MM.1S (cell line): ENCODE measurements at regions not wholly inside any gene's neighbourhood (a gene's known extent, or its start where the extent isn't known, plus 50 kb on each side); places are given as distances from the start of the nearest gene placed in this dataset.

ENCODE experiments used
- DNase-seq: peaks from one replicate; pipeline ENCODE4 v3.0.0-alpha.2; 2015
- H2AFZ ChIP-seq: fragments of 300-600 bp; sonication (generic); 2 replicates; pipeline ENCODE4 v1.6.0; 2016; ENCODE audit warnings: antibody characterized with exemption, low read length
- H3F3A ChIP-seq: fragments of 300-600 bp; sonication (generic); 2 replicates; pipeline ENCODE4 v1.6.1; 2016; ENCODE audit warnings: mild to moderate bottlenecking, antibody characterized with exemption, low read length, moderate library complexity, mixed read lengths; ENCODE audit not compliant: insufficient read depth
- H3K27ac ChIP-seq: fragments of 300-600 bp; sonication (generic); 2 replicates; pipeline ENCODE4 v1.5.1; 2016; ENCODE audit warnings: mild to moderate bottlenecking, low read length
- H3K27me3 ChIP-seq: fragments of 300-600 bp; sonication (generic); replicated peaks from 2 replicates; pipeline ENCODE4 v1.6.0; 2016; ENCODE audit warnings: low read length; ENCODE audit not compliant: insufficient read depth
- H3K36me3 ChIP-seq: fragments of 300-600 bp; sonication (generic); replicated peaks from 2 replicates; pipeline ENCODE4 v1.6.1; 2016; ENCODE audit warnings: mild to moderate bottlenecking, low read length, mixed read lengths; ENCODE audit not compliant: insufficient read depth
- H3K4me1 ChIP-seq: fragments of 300-600 bp; sonication (generic); 2 replicates; pipeline ENCODE4 v1.6.1; 2016; ENCODE audit warnings: low read length, mixed read lengths
- H3K4me2 ChIP-seq: fragments of 300-600 bp; sonication (generic); 2 replicates; pipeline ENCODE4 v1.6.0; 2016; ENCODE audit warnings: low read depth, low read length
- H3K4me3 ChIP-seq: fragments of 300-600 bp; sonication (generic); 2 replicates; pipeline ENCODE4 v1.5.1; 2016; ENCODE audit warnings: low read length, mixed read lengths
- H3K79me2 ChIP-seq: fragments of 300-600 bp; sonication (generic); 2 replicates; pipeline ENCODE4 v1.6.1; 2016; ENCODE audit warnings: mixed run types, low read length, mixed read lengths
- H3K9ac ChIP-seq: fragments of 300-600 bp; sonication (generic); 2 replicates; pipeline ENCODE4 v1.6.1; 2016; ENCODE audit warnings: low read length, mixed read lengths
- H3K9me2 ChIP-seq: fragments of 300-600 bp; sonication (generic); replicated peaks from 2 replicates; pipeline ENCODE4 v1.6.1; 2016; ENCODE audit warnings: mild to moderate bottlenecking, low read length, mixed read lengths; ENCODE audit not compliant: insufficient read depth
- H3K9me3 ChIP-seq: fragments of 300-600 bp; sonication (generic); replicated peaks from 2 replicates; pipeline ENCODE4 v1.6.1; 2016; ENCODE audit warnings: mild to moderate bottlenecking, low read length, mixed read lengths; ENCODE audit not compliant: insufficient read depth
- H4K20me1 ChIP-seq: fragments of 300-600 bp; sonication (generic); 2 replicates; pipeline ENCODE4 v1.6.1; 2016; ENCODE audit warnings: mild to moderate bottlenecking, low read length, moderate library complexity, mixed read lengths; ENCODE audit not compliant: insufficient read depth
- EZH2 ChIP-seq: fragments of 300-600 bp; sonication (generic); optimal IDR thresholded peaks from 2 replicates; pipeline ENCODE3; 2017; ENCODE audit warnings: low read depth, mild to moderate bottlenecking, antibody characterized with exemption, low read length, mixed read lengths
- EZH2phosphoT487 ChIP-seq: fragments of 300-600 bp; sonication (generic); IDR thresholded peaks from 2 replicates; pipeline ENCODE4 v1.6.1; 2018; ENCODE audit warnings: antibody characterized with exemption, low read length
- TF ChIP-seq, protein P1 (sequence below): fragments of 300-600 bp; sonication (generic); IDR thresholded peaks from 2 replicates; pipeline ENCODE4 v1.5.1; 2016; ENCODE audit warnings: antibody characterized with exemption, low read length, mixed read lengths

DNA sequence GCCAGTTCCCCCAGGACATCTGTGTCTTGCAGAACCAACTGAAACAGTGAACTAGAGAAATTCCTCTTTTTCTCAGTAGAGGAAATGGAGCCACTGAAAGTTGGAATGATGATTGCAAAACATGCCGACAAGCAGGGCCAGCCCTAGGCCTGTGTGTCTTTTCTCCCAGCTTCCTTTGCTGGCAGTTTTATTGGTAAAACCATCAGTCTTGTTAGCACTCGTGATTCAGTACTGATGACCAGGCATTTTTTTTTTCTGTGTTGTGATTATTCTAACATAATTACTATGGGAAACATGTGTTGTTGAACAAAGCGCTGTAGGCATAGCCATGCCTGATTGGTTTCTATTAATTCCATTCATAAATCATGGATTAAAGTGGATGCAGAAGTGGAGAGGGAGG, 620.7 kb downstream of the AACS start:
- Histone ChIP-seq H3K4me2 (no peak overlapping the region), H3K9me3 (no peaks in the 10 kb centered on the region), H4K20me1 (no peaks in the 10 kb centered on the region), H3K27me3 (no peaks in the 10 kb centered on the region), H3K4me1 (no peaks in the 10 kb centered on the region), H3K27ac (no peak overlapping the region), H3K9ac (no peak overlapping the region), H3K9me2 (no peaks in the 10 kb centered on the region), H2AFZ (no peak overlapping the region), H3K79me2 (no peaks in the 10 kb centered on the region), H3F3A (no peaks in the 10 kb centered on the region), H3K36me3 (no peaks in the 10 kb centered on the region), H3K4me3 (no peak overlapping the region)
- TF ChIP-seq EZH2, result no peak
- no peak for DNase-seq

DNA sequence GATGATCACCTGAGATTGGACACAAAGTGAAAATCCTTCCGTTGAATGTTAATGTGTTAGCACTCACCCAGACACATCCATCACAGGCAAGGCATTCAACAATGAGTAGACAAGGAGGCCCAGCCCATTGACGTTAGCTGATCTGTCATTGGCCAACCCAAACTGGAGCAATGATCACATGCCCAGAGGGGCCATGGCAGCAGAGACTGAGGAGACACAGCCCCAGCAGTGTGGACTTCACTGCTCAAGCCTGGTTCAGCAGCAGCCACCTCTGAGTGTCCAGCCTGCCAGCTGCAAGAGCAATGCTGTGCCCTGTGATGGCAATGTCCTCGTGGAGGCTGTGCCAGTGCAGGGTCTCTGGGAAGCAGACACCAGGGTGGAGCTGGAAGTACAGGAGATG, 622.2 kb downstream of the AACS start:
- Histone ChIP-seq H4K20me1 (no peaks in the 10 kb centered on the region), H3K9ac (no peak overlapping the region), H3K9me3 (no peaks in the 10 kb centered on the region), H3K4me2 (no peak overlapping the region), H3K36me3 (no peaks in the 10 kb centered on the region), H3K4me3 (no peak overlapping the region), H3K79me2 (no peaks in the 10 kb centered on the region), H3K4me1 (no peaks in the 10 kb centered on the region), H2AFZ (no peak overlapping the region), H3K9me2 (no peaks in the 10 kb centered on the region), H3K27me3 (no peaks in the 10 kb centered on the region), H3F3A (no peaks in the 10 kb centered on the region), H3K27ac (no peak overlapping the region)
- TF ChIP-seq EZH2, result no peak
- TF ChIP-seq, protein P1, sequence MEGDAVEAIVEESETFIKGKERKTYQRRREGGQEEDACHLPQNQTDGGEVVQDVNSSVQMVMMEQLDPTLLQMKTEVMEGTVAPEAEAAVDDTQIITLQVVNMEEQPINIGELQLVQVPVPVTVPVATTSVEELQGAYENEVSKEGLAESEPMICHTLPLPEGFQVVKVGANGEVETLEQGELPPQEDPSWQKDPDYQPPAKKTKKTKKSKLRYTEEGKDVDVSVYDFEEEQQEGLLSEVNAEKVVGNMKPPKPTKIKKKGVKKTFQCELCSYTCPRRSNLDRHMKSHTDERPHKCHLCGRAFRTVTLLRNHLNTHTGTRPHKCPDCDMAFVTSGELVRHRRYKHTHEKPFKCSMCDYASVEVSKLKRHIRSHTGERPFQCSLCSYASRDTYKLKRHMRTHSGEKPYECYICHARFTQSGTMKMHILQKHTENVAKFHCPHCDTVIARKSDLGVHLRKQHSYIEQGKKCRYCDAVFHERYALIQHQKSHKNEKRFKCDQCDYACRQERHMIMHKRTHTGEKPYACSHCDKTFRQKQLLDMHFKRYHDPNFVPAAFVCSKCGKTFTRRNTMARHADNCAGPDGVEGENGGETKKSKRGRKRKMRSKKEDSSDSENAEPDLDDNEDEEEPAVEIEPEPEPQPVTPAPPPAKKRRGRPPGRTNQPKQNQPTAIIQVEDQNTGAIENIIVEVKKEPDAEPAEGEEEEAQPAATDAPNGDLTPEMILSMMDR, result no peak
- TF ChIP-seq EZH2phosphoT487, result no peak
- DNase-seq, result no peak

DNA sequence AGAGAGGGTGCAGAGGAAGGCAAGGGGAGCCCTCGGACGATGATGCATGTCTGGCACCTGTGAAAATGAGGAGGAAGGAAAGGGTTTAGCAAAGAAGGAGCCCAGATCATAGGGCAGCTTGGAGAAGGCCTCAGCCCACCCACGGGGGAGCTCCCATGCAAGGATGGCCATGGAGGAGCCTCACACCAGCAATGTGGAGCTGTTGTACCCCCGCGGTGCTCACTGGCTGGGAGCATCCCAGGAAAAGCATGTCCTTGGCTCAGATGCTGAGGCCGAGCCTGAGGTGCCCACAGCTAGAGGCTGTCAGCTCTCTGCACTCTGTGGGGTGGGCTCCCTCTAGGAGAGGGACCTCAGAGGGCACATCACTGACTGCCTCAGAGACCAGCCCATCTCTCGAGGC, 622.6 kb downstream of the AACS start:
- Histone ChIP-seq H3K9me3 (no peaks in the 10 kb centered on the region), H3K9me2 (no peaks in the 10 kb centered on the region), H3K36me3 (no peaks in the 10 kb centered on the region), H3K27me3 (no peaks in the 10 kb centered on the region), H3K27ac (no peak overlapping the region), H3K4me1 (no peaks in the 10 kb centered on the region), H3K79me2 (no peaks in the 10 kb centered on the region), H3K9ac (no peak overlapping the region), H4K20me1 (no peaks in the 10 kb centered on the region), H3K4me2 (no peak overlapping the region), H3K4me3 (no peak overlapping the region), H2AFZ (no peak overlapping the region), H3F3A (no peaks in the 10 kb centered on the region)
- TF ChIP-seq EZH2phosphoT487, result no peak
- DNase-seq, result no peak

DNA sequence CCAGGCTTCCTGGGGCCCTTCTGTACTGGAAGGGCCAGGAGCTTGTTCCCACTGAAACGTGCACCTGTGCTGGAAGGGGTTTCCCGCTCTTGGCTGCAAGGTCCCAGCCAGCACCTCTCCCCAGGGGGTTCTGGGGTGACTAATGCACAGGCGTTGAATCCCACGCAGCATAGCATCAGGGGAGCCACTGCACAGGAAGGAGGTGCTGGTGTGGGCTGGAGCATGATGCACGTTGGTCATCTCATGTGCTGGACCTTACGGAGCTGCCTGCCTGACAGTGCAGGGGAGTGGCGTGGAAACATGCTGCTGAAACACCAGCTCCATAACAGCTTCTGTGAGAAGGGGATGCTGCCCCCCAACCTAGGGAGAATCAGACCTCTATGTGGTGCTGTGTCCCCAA, 623.0 kb downstream of the AACS start:
- no peak for TF ChIP-seq EZH2
- no peak for TF ChIP-seq EZH2phosphoT487
- TF ChIP-seq, protein P1, result no peak
- Histone ChIP-seq H3K9me3 (no peaks in the 10 kb centered on the region), H4K20me1 (no peaks in the 10 kb centered on the region), H3K9ac (no peak overlapping the region), H3K27ac (no peak overlapping the region), H3F3A (no peaks in the 10 kb centered on the region), H3K36me3 (no peaks in the 10 kb centered on the region), H3K27me3 (no peaks in the 10 kb centered on the region), H3K4me1 (no peaks in the 10 kb centered on the region), H3K4me3 (no peak overlapping the region), H3K4me2 (no peak overlapping the region), H3K79me2 (no peaks in the 10 kb centered on the region), H3K9me2 (no peaks in the 10 kb centered on the region), H2AFZ (no peak overlapping the region)
- DNase-seq, result no peak
